ENCODE measurements at regions not wholly inside any gene's neighbourhood (a gene's known extent, or its start where the extent isn't known, plus 50 kb on each side); places are given as distances from the start of the nearest gene placed in this dataset.

DNA sequence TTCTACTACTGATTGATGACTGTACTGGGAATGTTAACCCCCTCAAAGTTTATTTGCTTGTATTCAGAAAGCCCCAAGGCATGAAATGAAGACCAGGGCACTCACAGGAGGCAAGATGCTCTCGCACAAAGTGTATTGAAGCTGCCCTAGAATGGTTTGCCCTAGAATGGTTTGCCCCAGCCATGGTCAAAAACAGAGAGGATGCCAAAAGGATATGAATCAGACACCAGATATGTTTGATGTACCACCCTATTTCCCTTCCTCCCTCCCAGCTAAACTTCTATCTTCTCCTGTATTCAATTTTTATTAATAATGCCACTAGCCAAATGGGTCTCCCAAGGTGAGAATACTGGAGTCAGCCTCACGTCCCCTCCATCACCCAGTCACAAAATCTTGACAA is 101.3 kb downstream of the TMCO5A start:
- TF ChIP-seq, protein P1, sequence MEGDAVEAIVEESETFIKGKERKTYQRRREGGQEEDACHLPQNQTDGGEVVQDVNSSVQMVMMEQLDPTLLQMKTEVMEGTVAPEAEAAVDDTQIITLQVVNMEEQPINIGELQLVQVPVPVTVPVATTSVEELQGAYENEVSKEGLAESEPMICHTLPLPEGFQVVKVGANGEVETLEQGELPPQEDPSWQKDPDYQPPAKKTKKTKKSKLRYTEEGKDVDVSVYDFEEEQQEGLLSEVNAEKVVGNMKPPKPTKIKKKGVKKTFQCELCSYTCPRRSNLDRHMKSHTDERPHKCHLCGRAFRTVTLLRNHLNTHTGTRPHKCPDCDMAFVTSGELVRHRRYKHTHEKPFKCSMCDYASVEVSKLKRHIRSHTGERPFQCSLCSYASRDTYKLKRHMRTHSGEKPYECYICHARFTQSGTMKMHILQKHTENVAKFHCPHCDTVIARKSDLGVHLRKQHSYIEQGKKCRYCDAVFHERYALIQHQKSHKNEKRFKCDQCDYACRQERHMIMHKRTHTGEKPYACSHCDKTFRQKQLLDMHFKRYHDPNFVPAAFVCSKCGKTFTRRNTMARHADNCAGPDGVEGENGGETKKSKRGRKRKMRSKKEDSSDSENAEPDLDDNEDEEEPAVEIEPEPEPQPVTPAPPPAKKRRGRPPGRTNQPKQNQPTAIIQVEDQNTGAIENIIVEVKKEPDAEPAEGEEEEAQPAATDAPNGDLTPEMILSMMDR (IDR thresholded peaks at IDR 0.05): no peak
- no peak for TF ChIP-seq POLR2A (IDR thresholded peaks at IDR 0.05)
